Loucy (cell line): ENCODE measurements at regions not wholly inside any gene's neighbourhood (a gene's known extent, or its start where the extent isn't known, plus 50 kb on each side); places are given as distances from the start of the nearest gene placed in this dataset.
"Not testable (repeated sequence)": the region's sequence is repeated elsewhere in the genome, so short reads cannot be mapped to it uniquely, and the experiment has no call there.

Source experiments
- H2AFZ ChIP-seq: fragments of 200-600 bp; sonication (generic); 2 replicates; pipeline ENCODE4 v1.6.0; 2016; ENCODE audit warnings: antibody characterized with exemption, mild to moderate bottlenecking, low read length, moderate library complexity
- H3F3A ChIP-seq: fragments of 200-600 bp; 2 replicates; pipeline ENCODE4 v1.6.0; 2016; ENCODE audit warnings: antibody characterized with exemption, low read depth, mild to moderate bottlenecking
- H3K27me3 ChIP-seq: fragments of 200-600 bp; sonication (generic); 2 replicates; pipeline ENCODE4 v1.6.1; 2014; ENCODE audit warnings: low read length, mild to moderate bottlenecking; ENCODE audit not compliant: insufficient read depth, poor library complexity, severe bottlenecking
- H3K36me3 ChIP-seq: fragments of 200-600 bp; sonication (generic); 2 replicates; pipeline ENCODE4 v1.6.1; 2016; ENCODE audit warnings: low read length; ENCODE audit not compliant: insufficient read depth
- H3K4me1 ChIP-seq: fragments of 200-600 bp; sonication (generic); 2 replicates; pipeline ENCODE4 v1.5.1; 2014; ENCODE audit warnings: low read length, mild to moderate bottlenecking; ENCODE audit not compliant: insufficient read depth, poor library complexity, severe bottlenecking
- H3K4me2 ChIP-seq: fragments of 200-600 bp; sonication (generic); 2 replicates; pipeline ENCODE4 v1.6.0; 2014; ENCODE audit warnings: antibody characterized with exemption, low read length, low read depth, mild to moderate bottlenecking; ENCODE audit not compliant: poor library complexity, severe bottlenecking
- H3K4me3 ChIP-seq: fragments of 200-600 bp; sonication (generic); 2 replicates; pipeline ENCODE4 v1.5.1; 2014; ENCODE audit warnings: low read length, mild to moderate bottlenecking, mixed read lengths; ENCODE audit not compliant: poor library complexity, severe bottlenecking
- H3K79me2 ChIP-seq: fragments of 200-600 bp; sonication (generic); 2 replicates; pipeline ENCODE4 v1.6.1; 2014; ENCODE audit warnings: low read length; ENCODE audit not compliant: insufficient read depth
- H3K9ac ChIP-seq: fragments of 200-600 bp; sonication (generic); 2 replicates; pipeline ENCODE4 v1.6.0; 2014; ENCODE audit warnings: mild to moderate bottlenecking, low read depth, low read length, moderate library complexity; ENCODE audit not compliant: poor library complexity, severe bottlenecking
- H3K9me2 ChIP-seq: fragments of 200-600 bp; sonication (generic); replicated peaks from 2 replicates; pipeline ENCODE4 v1.6.1; 2016; ENCODE audit warnings: low read depth, low read length, mixed read lengths
- H3K9me3 ChIP-seq: fragments of 200-600 bp; sonication (generic); 2 replicates; pipeline ENCODE4 v1.6.1; 2014; ENCODE audit warnings: mild to moderate bottlenecking, antibody characterized with exemption, low read length, low read depth; ENCODE audit not compliant: insufficient read depth
- H4K20me1 ChIP-seq: fragments of 200-600 bp; sonication (generic); 2 replicates; pipeline ENCODE4 v1.6.0; 2014; ENCODE audit warnings: antibody characterized with exemption, low read length, mild to moderate bottlenecking; ENCODE audit not compliant: insufficient read depth, poor library complexity, severe bottlenecking
- CTCF ChIP-seq: fragments of 200-600 bp; sonication (generic); conservative IDR thresholded peaks from 2 replicates; pipeline ENCODE4 v1.5.1; 2014; ENCODE audit warnings: mild to moderate bottlenecking, antibody characterized with exemption, low read length
- EZH2phosphoT487 ChIP-seq: fragments of 200-600 bp; IDR thresholded peaks from 2 replicates; pipeline ENCODE4 v1.6.1; 2018; ENCODE audit warnings: antibody characterized with exemption, mild to moderate bottlenecking, moderate library complexity, borderline replicate concordance

- Histone ChIP-seq H3K9me3 (no peaks in the 10 kb centered on the region), H3K79me2 (no peaks in the 10 kb centered on the region), H3K4me1 (no peaks in the 10 kb centered on the region), H2AFZ (no peak overlapping the region), H3F3A (no peaks in the 10 kb centered on the region), H3K27me3 (no peaks in the 10 kb centered on the region), H3K9me2 (no peaks in the 10 kb centered on the region), H4K20me1 (no peaks in the 10 kb centered on the region), H3K9ac (no peak overlapping the region), H3K4me3 (no peak overlapping the region), H3K4me2 (no peak overlapping the region), H3K36me3 (no peaks in the 10 kb centered on the region)
- peak; percentile 78 for TF ChIP-seq CTCF
- no peak for TF ChIP-seq EZH2phosphoT487
These were observed 98.5 kb downstream of the TNFRSF13B start for GRCh38 chr17:16873174-16874035.

- no peaks in the 10 kb centered on the region for H3F3A ChIP-seq
- H3K9me3 ChIP-seq, result no peaks in the 10 kb centered on the region
- H2AFZ ChIP-seq, result no peak overlapping the region
- no peaks in the 10 kb centered on the region for H4K20me1 ChIP-seq
- no peaks in the 10 kb centered on the region for H3K27me3 ChIP-seq
- H3K4me1 ChIP-seq, result no peaks in the 10 kb centered on the region
- H3K4me3 ChIP-seq, result no peak overlapping the region
- H3K4me2 ChIP-seq, result no peak overlapping the region
- no peaks in the 10 kb centered on the region for H3K9me2 ChIP-seq
- no peaks in the 10 kb centered on the region for H3K36me3 ChIP-seq
- H3K9ac ChIP-seq, result no peak overlapping the region
- TF ChIP-seq EZH2phosphoT487, result no peak
- no peak for TF ChIP-seq CTCF
- H3K79me2 ChIP-seq, result no peaks in the 10 kb centered on the region
These were observed 99.4 kb downstream of the TNFRSF13B start for GRCh38 chr17:16872351-16873173.

- H3K4me2 ChIP-seq, H4K20me1 ChIP-seq, H3K9me3 ChIP-seq, H3K27me3 ChIP-seq, H3K4me1 ChIP-seq, H2AFZ ChIP-seq, H3K4me3 ChIP-seq, H3K9me2 ChIP-seq, H3K79me2 ChIP-seq, H3K9ac ChIP-seq, H3F3A ChIP-seq, H3K36me3 ChIP-seq: not testable (repeated sequence)
These were observed 100.3 kb downstream of the TNFRSF13B start for GRCh38 chr17:16871446-16872190.
